Adipocyte (in vitro differentiated cells): ENCODE measurements at regions not wholly inside any gene's neighbourhood (a gene's known extent, or its start where the extent isn't known, plus 50 kb on each side); places are given as distances from the start of the nearest gene placed in this dataset.
"Not testable (repeated sequence)": the region's sequence is repeated elsewhere in the genome, so short reads cannot be mapped to it uniquely, and the experiment has no call there.

Experiments used
- DNase-seq: peaks from one replicate; pipeline ENCODE4 v3.0.0-alpha.2; 2015; ENCODE audit warnings: low read depth
- H3K27me3 ChIP-seq: replicated peaks from 2 replicates; pipeline ENCODE4 v1.7.0; 2013; ENCODE audit warnings: mild to moderate bottlenecking, low read length, moderate library complexity; ENCODE audit not compliant: control insufficient read depth, insufficient read depth
- H3K36me3 ChIP-seq: 2 replicates; pipeline ENCODE4 v1.7.0; 2013; ENCODE audit warnings: low read length, mild to moderate bottlenecking, moderate library complexity; ENCODE audit not compliant: control insufficient read depth, insufficient read depth, severe bottlenecking
- H3K4me1 ChIP-seq: 2 replicates; pipeline ENCODE4 v1.7.0; 2013; ENCODE audit warnings: mild to moderate bottlenecking, low read length, moderate library complexity; ENCODE audit not compliant: control insufficient read depth, insufficient read depth
- H3K4me3 ChIP-seq: 2 replicates; pipeline ENCODE4 v1.7.0; 2013; ENCODE audit warnings: mild to moderate bottlenecking, low read length, moderate library complexity
- H3K9ac ChIP-seq: 2 replicates; pipeline ENCODE4 v1.7.0; 2013; ENCODE audit warnings: mild to moderate bottlenecking, low read length, moderate library complexity
- H3K9me3 ChIP-seq: 2 replicates; pipeline ENCODE4 v1.7.0; 2013; ENCODE audit warnings: mild to moderate bottlenecking, low read length, moderate library complexity; ENCODE audit not compliant: control insufficient read depth

DNA sequence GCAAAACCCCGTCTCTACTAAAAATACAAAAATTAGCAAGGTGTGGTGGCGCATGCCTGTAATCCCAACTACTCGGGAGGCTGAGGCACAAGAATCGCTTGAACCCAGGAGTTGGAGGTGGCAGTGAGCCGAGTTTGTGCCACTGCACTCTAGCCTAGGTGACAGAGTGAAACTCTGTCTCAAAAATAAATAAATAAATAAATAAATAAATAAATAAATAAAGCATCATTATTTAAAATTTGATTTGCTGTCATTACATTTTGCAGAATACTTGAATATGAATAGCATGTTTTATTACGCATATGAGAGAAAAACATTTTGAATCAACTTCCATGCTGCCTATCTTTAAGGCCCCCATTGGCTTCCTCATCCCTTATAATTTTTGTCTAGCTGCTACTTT lies 53.4 kb upstream of the MED14 start:
- Histone ChIP-seq H3K9me3 (peaks cover 13% of the 10 kb centered on the region), H3K27me3 (peaks cover 34% of the 10 kb centered on the region)
- H3K4me3 ChIP-seq, H3K36me3 ChIP-seq, DNase-seq, H3K4me1 ChIP-seq, H3K9ac ChIP-seq: not testable (repeated sequence)

DNA sequence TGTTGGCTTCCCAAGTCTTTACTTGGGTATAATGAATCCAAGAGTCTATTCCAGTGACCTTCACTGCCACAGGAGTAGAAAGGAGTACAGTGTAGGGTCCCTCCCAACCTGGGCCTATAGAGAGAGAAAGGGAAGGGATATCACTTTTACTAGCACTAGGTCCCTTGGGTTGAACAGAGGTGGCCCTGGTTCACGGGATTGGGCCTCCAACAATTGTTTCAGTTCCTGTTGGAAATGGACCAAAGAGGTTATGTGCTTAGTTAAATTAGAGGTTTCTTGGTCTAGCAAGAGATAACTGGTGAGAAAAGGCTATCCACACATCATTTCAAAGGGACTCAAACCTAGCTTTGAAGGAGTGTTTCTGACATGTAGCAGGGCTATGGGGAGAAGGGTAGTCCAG lies 57.1 kb upstream of the MED14 start:
- H3K27me3 ChIP-seq, result peaks cover 19% of the 10 kb centered on the region
- H3K4me3 ChIP-seq, result no peak overlapping the region
- DNase-seq, result no peak
- H3K9me3 ChIP-seq, result peaks cover 21% of the 10 kb centered on the region
- H3K4me1 ChIP-seq, result peaks cover 6% of the 10 kb centered on the region
- no peaks in the 10 kb centered on the region for H3K36me3 ChIP-seq
- H3K9ac ChIP-seq, result no peak overlapping the region

DNA sequence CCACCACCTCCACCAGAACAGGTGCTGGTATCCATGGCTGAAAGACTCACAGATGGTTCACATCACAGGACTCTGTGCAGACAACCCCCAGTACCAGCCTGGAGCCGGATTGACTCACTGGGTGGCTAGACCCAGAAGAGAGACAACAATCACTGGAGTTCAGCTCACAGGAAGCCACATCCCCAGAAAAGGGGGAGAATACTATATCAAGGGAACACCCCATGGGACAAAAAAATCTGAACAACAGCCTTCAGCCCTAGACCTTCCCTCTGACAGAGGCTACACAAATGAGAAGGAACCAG lies 59.4 kb upstream of the MED14 start:
- peaks cover 31% of the 10 kb centered on the region for H3K9me3 ChIP-seq

DNA sequence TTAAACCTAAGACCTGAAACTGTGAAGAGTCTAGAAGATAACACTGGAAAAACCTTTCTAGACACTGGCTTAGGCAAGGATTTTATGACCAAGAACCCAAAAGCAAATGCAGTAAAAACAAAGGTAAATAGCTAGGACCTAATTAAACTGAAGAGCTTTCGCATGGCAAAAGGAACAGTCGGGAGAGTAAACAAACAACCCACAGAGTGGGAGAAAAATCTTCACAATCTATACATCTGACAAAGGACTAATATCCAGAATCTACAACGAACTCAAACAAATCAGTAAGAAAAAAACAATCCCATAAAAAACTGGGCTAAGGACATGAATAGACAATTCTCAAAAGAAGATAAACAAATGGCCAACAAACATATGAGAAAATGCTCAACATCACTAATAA lies 64.4 kb upstream of the MED14 start:
- not testable (repeated sequence) for H3K4me1 ChIP-seq, H3K4me3 ChIP-seq, H3K36me3 ChIP-seq, DNase-seq, H3K9ac ChIP-seq
- peaks cover 16% of the 10 kb centered on the region for H3K27me3 ChIP-seq
- H3K9me3 ChIP-seq, result peaks cover 25% of the 10 kb centered on the region

More for the DNA sequence above, 59.4 kb upstream of the MED14 start:
- H3K4me3 ChIP-seq, H3K36me3 ChIP-seq, H3K4me1 ChIP-seq: not testable (repeated sequence)
- Histone ChIP-seq H3K9ac (peak overlapping the region; percentile 63), H3K27me3 (peaks cover 19% of the 10 kb centered on the region)
- peak; percentile 12 for DNase-seq

DNA sequence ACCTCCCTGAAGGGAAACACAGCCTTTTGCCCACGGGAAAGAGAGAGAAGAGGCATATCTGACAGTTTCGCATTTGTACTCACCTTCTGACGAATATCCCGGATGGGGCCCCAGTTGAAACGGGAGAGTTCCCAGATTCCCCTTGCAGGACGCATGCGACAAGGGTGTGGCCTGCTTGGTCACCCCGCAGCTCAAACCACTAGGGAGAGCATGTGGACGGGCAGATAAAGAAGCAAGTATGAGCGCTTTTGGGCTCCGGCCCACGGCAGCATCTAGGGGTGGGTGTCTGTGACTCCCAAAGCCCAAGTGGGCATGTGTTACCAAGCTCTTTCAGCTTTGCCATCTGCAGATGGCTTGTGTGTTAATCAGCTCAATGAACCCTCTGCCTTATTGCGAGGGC lies 70.1 kb upstream of the MED14 start:
- DNase-seq, result no peak

DNA sequence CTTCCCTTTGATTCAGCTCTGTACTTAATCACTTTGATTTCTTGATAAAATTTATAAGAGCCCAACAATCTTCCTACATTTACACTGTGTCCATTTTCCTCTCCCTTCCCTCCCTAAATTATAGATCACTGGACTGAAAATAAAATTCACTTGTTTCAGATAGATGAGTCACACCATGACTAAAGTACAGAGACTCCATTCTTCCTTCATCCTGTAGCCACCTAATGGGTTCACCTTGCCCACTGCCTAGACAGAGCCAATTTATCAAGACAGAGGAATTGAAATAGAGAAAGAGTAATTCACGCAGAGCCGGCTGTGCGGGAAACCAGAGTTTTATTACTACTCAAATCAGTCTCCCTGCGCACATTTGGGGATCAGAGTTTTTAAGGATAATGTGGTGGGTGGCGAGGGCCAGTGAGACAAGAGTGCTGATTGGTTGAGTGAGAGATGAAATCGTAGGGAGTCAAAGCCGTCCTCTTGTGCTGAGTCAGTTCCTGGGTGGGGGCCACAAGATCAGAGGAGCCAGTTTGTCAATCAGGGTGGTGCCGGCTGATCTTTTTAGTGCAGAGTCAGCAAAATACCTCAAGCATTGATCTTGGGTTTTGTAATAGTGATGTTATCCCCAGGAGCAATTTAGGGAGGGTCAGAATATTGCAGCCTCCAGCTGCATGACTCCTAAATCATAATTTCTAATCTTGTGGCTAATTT lies 71.3 kb upstream of the MED14 start:
- no peak overlapping the region for H3K4me3 ChIP-seq
- peaks cover 22% of the 10 kb centered on the region for H3K27me3 ChIP-seq
- no peak for DNase-seq
- H3K9me3 ChIP-seq, result peaks cover 6% of the 10 kb centered on the region
- no peak overlapping the region for H3K9ac ChIP-seq
- H3K4me1 ChIP-seq, result peaks cover 3% of the 10 kb centered on the region
- no peaks in the 10 kb centered on the region for H3K36me3 ChIP-seq

More for the DNA sequence above, 70.1 kb upstream of the MED14 start:
- Histone ChIP-seq H3K9me3 (peaks cover 12% of the 10 kb centered on the region), H3K36me3 (no peaks in the 10 kb centered on the region), H3K4me1 (peaks cover 3% of the 10 kb centered on the region), H3K9ac (no peak overlapping the region), H3K27me3 (peaks cover 22% of the 10 kb centered on the region), H3K4me3 (no peak overlapping the region)

DNA sequence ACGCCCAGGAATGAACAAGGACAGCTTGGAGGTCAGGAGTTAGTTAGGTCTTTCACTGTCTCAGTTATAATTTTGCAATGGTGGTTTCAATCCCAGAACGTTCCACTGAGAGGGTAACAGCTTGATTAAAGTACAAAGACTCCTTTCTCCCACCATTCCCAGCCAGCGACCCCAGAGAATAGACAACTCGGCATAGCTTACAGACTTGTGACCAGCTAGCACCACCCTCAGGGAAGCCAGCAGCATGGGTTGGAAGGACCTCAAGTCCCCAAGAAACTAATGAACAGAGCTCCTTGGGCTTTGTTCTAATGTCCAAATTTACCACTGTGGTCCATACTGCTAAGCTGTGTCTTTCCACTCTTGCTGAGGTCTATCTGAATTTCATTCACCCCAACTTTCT lies 72.0 kb upstream of the MED14 start:
- Histone ChIP-seq H3K9me3 (peaks cover 6% of the 10 kb centered on the region), H3K4me3 (no peak overlapping the region), H3K36me3 (no peaks in the 10 kb centered on the region), H3K27me3 (peaks cover 20% of the 10 kb centered on the region), H3K4me1 (peaks cover 3% of the 10 kb centered on the region), H3K9ac (no peak overlapping the region)
- no peak for DNase-seq

DNA sequence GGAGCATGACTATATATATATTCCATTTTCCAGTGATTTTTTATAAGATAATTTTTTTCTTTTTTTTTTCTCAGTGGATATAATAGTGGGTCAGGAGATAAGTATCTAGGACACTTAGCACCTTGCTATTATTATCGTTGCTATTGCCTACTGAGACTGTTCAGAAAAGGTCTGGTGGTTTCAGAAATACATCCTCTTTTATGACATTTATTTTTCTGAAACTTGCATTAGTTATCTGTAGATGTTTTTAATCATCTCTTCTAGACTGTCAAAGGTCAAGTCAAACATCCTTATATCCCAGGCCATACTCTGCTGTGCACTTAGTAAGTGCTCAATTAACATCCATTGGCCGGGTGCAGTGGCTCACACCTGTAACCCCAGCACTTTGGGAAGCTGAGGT lies 72.9 kb upstream of the MED14 start:
- Histone ChIP-seq H3K9me3 (peaks cover 6% of the 10 kb centered on the region), H3K4me3 (no peak overlapping the region), H3K4me1 (peaks cover 3% of the 10 kb centered on the region), H3K36me3 (no peaks in the 10 kb centered on the region), H3K9ac (no peak overlapping the region), H3K27me3 (peaks cover 12% of the 10 kb centered on the region)
- no peak for DNase-seq

DNA sequence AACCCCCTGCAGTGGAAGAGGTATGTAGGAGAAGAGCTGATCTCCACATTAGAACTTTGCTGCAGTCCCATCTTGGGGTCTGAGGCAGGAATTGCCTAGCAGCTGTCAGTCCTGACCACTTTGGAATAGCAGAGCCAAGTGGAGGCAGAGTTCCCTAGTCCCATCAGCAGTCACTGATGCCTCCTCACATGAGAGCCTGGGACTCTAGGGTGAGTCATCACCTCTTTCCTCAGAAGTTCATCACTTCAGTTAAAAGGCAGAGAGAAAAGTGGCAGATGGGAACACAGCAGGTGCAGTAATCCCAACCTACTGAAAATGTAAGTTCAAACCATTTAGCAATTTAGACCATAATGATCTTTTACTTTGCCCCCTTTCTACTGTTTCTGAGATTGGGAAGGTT lies 73.9 kb upstream of the MED14 start:
- H3K36me3 ChIP-seq, result no peaks in the 10 kb centered on the region
- peaks cover 3% of the 10 kb centered on the region for H3K4me1 ChIP-seq
- DNase-seq, result peak; percentile 11
- no peak overlapping the region for H3K4me3 ChIP-seq
- peaks cover 7% of the 10 kb centered on the region for H3K27me3 ChIP-seq
- peaks cover 6% of the 10 kb centered on the region for H3K9me3 ChIP-seq
- no peak overlapping the region for H3K9ac ChIP-seq

DNA sequence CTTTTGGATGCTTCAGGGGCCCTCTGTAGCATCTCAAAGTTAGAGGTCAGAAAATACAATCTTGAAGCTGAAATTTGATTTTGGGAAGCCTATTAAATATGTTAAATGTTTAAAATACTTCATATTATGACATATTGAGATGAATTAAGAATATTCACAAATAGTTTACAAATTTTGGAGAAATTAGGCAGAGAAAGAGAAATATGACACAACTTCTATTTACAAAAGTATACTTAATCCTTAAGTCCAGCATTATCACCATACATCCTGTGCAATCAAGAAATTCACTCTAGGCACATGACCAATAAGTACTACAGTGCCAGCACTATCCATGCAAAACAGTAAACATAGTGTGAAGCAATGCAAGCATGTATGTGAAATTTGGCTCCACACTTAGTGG lies 79.7 kb upstream of the MED14 start:
- not testable (repeated sequence) for DNase-seq, H3K4me1 ChIP-seq, H3K9ac ChIP-seq, H3K27me3 ChIP-seq, H3K36me3 ChIP-seq, H3K4me3 ChIP-seq
- H3K9me3 ChIP-seq, result peaks cover 39% of the 10 kb centered on the region

DNA sequence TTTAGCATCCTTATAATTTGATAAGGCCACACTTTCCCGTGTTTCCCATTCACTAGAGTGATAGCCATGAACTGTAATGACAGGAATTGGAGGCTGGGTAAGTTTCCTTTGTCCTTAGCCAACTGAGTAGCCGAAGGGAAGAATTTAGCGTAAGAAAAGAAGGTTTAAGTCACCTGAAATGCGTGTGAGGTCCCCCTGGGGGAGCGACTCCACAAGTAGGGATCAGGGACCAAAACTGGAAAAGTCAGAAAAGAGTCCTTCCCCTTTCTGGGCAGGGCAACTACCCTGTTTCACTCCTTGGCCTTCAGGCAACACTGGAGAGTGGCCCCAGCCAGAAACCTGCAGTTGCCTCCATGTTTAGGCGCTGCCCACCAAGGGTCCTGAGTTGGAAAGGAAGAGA lies 81.6 kb upstream of the MED14 start:
- H3K9me3 ChIP-seq, result peaks cover 46% of the 10 kb centered on the region
- H3K4me3 ChIP-seq, result no peak overlapping the region
- H3K9ac ChIP-seq, result no peak overlapping the region
- DNase-seq, result no peak
- H3K4me1 ChIP-seq, result no peaks in the 10 kb centered on the region
- H3K36me3 ChIP-seq, result no peaks in the 10 kb centered on the region
- H3K27me3 ChIP-seq, result peaks cover 7% of the 10 kb centered on the region

DNA sequence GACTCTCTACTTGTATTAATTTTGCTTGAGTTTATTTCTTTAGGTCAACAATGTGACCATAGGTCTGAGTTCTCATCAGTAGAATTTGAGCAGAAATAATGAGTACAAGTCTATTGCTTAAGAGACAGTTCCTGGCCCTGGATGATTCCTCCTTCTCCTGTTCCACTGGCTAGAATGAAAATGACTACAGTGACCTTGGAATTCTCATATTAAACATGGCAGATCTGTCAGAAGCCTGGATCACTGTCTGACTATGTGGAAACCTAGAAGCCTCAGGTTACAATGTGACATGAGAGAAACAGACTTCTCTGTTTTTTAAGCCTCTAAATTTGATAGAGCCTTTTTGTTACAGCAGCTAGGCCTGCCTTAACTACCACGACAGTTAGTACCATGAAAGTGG lies 82.9 kb upstream of the MED14 start:
- Histone ChIP-seq H3K4me3 (no peak overlapping the region), H3K4me1 (no peaks in the 10 kb centered on the region), H3K36me3 (no peaks in the 10 kb centered on the region), H3K27me3 (peaks cover 7% of the 10 kb centered on the region), H3K9me3 (peaks cover 51% of the 10 kb centered on the region), H3K9ac (no peak overlapping the region)
- no peak for DNase-seq
